Femur (tissue), 1 donor: ENCODE measurements at regions not wholly inside any gene's neighbourhood (a gene's known extent, or its start where the extent isn't known, plus 50 kb on each side); places are given as distances from the start of the nearest gene placed in this dataset.
"Not testable (repeated sequence)": the region's sequence is repeated elsewhere in the genome, so short reads cannot be mapped to it uniquely, and the experiment has no call there.

Experiments
- DNase-seq: peaks from one replicate; pipeline ENCODE4 v3.0.0-alpha.2; 2017

- DNase-seq, result no peak
These were observed 796.1 kb upstream of the ADGRL3 start for GRCh38 chr4:60404027-60404426.

DNA sequence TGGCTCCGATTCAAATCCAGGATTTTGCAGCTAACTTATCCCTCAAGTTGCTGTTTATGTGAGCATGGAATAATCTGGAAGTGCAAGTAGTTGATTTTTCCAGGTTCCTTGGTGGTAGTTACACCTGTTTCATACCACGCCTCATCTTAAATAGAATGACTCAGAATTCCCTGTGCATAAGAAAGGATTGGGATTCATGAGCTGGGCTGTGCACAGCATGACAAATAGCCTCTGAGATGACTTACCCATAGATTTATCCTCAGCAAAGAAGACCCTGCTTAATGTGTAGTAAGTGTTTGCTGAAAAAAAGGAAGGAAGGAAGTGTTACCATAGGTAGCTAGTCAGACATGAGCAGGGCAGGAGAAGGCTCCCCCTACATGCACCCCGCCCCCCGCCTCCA lies 777.7 kb upstream of the ADGRL3 start:
- DNase-seq, result no peak

- DNase-seq, result not testable (repeated sequence)
These were observed 776.4 kb upstream of the ADGRL3 start for GRCh38 chr4:60423573-60424184.

- no peak for DNase-seq
These were observed 767.2 kb upstream of the ADGRL3 start for GRCh38 chr4:60432911-60433310.

GRCh38 chr4:60443068-60443467 lies 757.1 kb upstream of the ADGRL3 start:
- DNase-seq, result no peak

- no peak for DNase-seq
These were observed 756.3 kb upstream of the ADGRL3 start for GRCh38 chr4:60443796-60444195.

- DNase-seq, result no peak
These were observed 750.1 kb upstream of the ADGRL3 start for GRCh38 chr4:60450054-60450453.

GRCh38 chr4:60452266-60452665 lies 747.9 kb upstream of the ADGRL3 start:
- DNase-seq, result no peak

DNA sequence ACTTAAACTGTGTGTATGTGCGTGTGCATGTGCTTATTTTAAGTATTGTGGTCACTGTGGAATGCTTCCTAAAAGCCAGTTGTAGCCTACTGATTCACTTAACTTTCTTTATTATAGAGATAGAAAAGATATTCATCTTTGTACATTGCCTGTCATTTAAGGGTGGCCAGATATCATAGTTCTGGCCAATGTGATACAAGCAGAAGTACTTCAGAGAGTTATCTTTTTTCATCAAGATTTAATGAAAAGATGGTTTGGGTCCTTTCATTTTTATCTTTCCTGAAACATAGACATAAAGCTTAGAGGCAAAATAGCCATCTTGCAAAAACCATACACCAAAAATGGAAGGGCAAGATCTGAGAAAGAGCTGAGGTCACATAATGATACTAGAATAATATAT lies 744.7 kb upstream of the ADGRL3 start:
- no peak for DNase-seq

GRCh38 chr4:60461551-60461950 lies 738.6 kb upstream of the ADGRL3 start:
- DNase-seq, result no peak

- DNase-seq, result no peak
These were observed 736.1 kb upstream of the ADGRL3 start for GRCh38 chr4:60463857-60464502.

DNA sequence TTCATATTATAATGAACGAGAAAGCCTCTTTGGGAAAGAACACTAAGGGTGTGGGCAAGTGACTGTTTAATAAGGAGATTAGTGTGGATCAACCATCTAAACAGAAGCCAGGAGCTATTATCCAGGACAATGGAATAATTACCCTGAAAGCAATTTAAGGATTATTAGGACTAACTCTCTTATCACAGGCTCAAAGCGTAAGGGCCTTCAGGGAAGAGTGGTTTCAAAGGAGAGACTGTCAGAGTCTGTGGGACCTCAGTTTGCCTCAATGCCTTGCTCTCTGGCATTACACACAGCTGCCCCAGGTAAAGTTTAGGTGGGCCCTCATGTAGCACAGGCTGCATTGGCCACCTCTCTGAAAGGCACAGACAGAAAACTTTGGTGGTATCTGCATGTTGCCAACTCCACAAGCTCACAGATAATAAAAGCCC lies 717.2 kb upstream of the ADGRL3 start:
- no peak for DNase-seq

- DNase-seq, result no peak
These were observed 714.9 kb upstream of the ADGRL3 start for GRCh38 chr4:60485276-60485675.

- DNase-seq, result not testable (repeated sequence)
These were observed 712.9 kb upstream of the ADGRL3 start for GRCh38 chr4:60487118-60487761.

DNA sequence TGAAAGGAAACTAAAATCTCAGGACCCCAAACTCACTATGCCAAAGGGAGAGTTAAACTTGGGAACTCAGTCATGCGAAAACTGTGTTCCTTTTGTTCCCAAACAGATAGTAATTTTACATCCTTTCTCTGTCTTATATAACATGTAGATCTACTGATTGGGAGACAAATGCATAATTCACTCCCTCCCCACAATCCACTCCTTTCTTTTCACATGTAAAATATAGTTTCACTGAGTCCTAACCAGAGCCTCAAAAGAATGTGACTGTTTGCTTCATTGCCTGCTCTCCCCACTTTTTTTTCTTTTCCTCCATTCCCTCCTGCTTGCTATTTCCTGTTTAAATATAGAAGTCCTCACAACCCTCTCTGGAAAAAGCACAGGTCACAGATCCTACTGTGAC lies 699.3 kb upstream of the ADGRL3 start:
- DNase-seq, result no peak

GRCh38 chr4:60502733-60503132 lies 697.4 kb upstream of the ADGRL3 start:
- no peak for DNase-seq

DNA sequence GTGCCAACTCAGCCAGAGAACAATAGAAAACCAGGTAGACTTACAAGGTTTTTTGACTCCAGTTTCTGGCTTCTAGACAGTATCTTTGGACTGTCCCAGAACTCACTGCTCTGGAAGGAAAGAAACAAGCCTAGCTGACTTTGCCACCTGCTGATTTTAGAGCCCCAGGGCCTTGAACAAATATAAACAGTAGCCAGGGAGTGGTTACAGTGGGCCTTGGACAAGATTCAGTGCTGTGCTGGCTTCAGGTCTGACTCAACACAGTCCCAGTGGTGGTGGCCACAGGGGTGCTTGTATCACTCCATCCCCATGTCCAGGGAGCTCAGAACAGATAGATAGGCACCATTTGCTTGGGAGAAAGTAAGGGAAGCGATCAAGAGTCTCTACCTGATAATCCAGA lies 694.1 kb upstream of the ADGRL3 start:
- no peak for DNase-seq

DNA sequence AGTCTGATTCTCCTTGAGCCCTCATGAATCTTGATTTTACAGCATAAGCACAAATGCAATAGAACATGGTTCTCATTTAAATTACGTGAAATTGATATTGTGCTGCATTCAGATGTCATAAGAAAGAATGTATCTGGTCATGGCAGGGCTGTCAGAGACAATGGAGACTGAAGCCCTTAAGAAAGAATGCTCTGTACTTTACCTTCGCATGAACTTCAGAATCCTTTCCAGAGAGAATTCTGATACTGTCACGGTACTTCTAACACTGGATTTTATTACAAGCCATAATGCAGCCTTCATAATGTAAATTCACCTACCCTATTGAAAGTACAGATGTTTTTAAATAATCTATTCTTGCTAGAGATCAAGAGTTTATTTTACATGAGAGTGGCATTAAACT lies 677.9 kb upstream of the ADGRL3 start:
- DNase-seq, result no peak

GRCh38 chr4:60531776-60532379 lies 668.2 kb upstream of the ADGRL3 start:
- DNase-seq, result no peak

- DNase-seq, result no peak
These were observed 655.1 kb upstream of the ADGRL3 start for GRCh38 chr4:60544981-60545380.

DNA sequence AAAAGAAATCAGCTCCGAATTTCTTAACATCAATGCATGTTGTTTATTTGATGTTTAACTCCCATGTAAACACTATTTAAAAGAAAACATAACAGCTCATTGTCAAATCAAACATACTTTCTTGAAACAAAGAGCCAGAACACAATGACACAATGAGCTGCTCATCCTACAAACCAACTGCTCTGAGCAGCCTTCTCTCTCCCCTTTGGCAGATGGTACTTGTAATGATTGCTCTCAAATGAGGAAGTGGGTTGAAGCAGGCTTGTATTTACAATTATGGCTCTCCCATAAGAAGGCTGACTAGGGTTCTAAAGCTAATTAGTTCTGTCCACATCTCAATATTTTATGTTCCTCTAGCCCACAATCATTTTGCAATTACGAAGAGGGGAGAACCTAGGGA lies 637.8 kb upstream of the ADGRL3 start:
- DNase-seq, result no peak

DNA sequence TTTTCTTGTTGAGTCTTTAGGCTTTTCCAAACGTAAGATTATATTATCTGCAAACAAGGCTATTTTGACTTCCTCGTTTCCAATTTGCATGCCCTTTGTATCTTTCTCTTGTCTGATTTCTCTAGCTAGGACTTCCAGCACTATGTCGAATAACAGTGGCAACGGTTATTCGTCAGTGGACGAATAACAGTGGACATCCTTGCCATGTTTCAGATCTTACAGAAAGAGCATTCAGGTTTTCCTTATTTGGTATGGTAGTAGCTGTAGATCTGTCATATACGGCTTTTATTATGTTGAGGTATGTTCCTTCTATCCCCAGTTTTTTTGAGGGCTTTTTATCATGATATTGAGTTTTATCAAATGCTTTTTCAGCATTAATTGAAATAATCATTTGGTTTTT lies 634.6 kb upstream of the ADGRL3 start:
- DNase-seq, result no peak

DNA sequence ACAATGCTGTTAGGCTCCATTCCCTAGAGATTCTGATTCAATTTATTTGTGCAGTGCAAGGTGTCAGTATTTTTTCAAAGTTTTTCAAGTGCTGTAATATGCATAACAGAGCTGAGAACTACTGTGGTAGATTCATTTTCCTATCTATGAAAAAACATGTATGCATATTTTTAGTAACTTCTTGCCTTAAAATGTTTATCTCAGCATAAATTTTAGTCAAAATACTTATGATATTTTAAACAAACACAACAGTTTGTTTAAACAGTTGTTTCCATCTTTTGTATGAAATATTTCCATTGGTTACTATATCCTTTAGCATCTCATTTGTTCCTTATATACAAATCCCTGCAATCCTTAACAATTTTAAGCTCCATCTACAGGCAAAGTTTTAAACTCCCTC lies 624.8 kb upstream of the ADGRL3 start:
- DNase-seq, result no peak

GRCh38 chr4:60579335-60579734 lies 620.8 kb upstream of the ADGRL3 start:
- DNase-seq, result no peak
